ENCODE measurements at regions not wholly inside any gene's neighbourhood (a gene's known extent, or its start where the extent isn't known, plus 50 kb on each side); places are given as distances from the start of the nearest gene placed in this dataset.

- no TSS peak for BruUV-seq (replicated peaks)
- TF ChIP-seq CTCF (IDR thresholded peaks at IDR 0.05; ENCODE audit: unreplicated experiment): no peak
- Mint-ChIP-seq H3K27ac (ENCODE audit: low read depth, unreplicated experiment) (no peak overlapping the region), H3K36me3 (ENCODE audit: insufficient read depth, unreplicated experiment) (peaks cover 5% of the 10 kb centered on the region), H3K4me3 (ENCODE audit: unreplicated experiment) (no peak overlapping the region), H3K9me3 (ENCODE audit: unreplicated experiment) (peaks cover 16% of the 10 kb centered on the region), H3K4me1 (ENCODE audit: insufficient read depth, unreplicated experiment) (no peaks in the 10 kb centered on the region), H3K27me3 (ENCODE audit: insufficient read depth, unreplicated experiment) (no peaks in the 10 kb centered on the region)
- CTCF ChIA-PET: no interaction called here
- POLR2A ChIA-PET: no interaction called here
- intact Hi-C loops (cut with micrococcal nuclease): no loop called here
- DNase-seq (ENCODE audit: unreplicated experiment): no peak
Measured at GRCh38 chr18:78732273-78733210, 247.1 kb upstream of the SALL3 start.

- TF ChIP-seq CTCF (IDR thresholded peaks at IDR 0.05; ENCODE audit: unreplicated experiment): no peak
- no peak for DNase-seq (ENCODE audit: unreplicated experiment)
- BruUV-seq (replicated peaks): no TSS peak
- Mint-ChIP-seq H3K4me3 (ENCODE audit: unreplicated experiment) (no peak overlapping the region), H3K4me1 (ENCODE audit: insufficient read depth, unreplicated experiment) (no peaks in the 10 kb centered on the region), H3K9me3 (ENCODE audit: unreplicated experiment) (peaks cover 31% of the 10 kb centered on the region), H3K36me3 (ENCODE audit: insufficient read depth, unreplicated experiment) (peaks cover 5% of the 10 kb centered on the region), H3K27ac (ENCODE audit: low read depth, unreplicated experiment) (no peak overlapping the region), H3K27me3 (ENCODE audit: insufficient read depth, unreplicated experiment) (no peaks in the 10 kb centered on the region)
- ChIA-PET POLR2A (no interaction called here), CTCF (no interaction called here)
- intact Hi-C loops (cut with micrococcal nuclease): no loop called here
Measured at GRCh38 chr18:78733762-78734613, 245.6 kb upstream of the SALL3 start.

GRCh38 chr18:78734614-78734945 is 245.0 kb upstream of the SALL3 start:
- peaks cover 5% of the 10 kb centered on the region for H3K36me3 Mint-ChIP-seq (ENCODE audit: insufficient read depth, unreplicated experiment)
- BruUV-seq (replicated peaks): no TSS peak
- no peaks in the 10 kb centered on the region for H3K27me3 Mint-ChIP-seq (ENCODE audit: insufficient read depth, unreplicated experiment)
- H3K27ac Mint-ChIP-seq (ENCODE audit: low read depth, unreplicated experiment): no peak overlapping the region
- no peaks in the 10 kb centered on the region for H3K4me1 Mint-ChIP-seq (ENCODE audit: insufficient read depth, unreplicated experiment)
- ChIA-PET CTCF (no interaction called here), POLR2A (no interaction called here)
- intact Hi-C loops (cut with micrococcal nuclease): no loop called here
- H3K9me3 Mint-ChIP-seq (ENCODE audit: unreplicated experiment): peaks cover 33% of the 10 kb centered on the region
- no peak overlapping the region for H3K4me3 Mint-ChIP-seq (ENCODE audit: unreplicated experiment)
- no peak for DNase-seq (ENCODE audit: unreplicated experiment)
- TF ChIP-seq CTCF (IDR thresholded peaks at IDR 0.05; ENCODE audit: unreplicated experiment): no peak

Measured in MCF 10A (cell line).